ENCODE measurements at regions not wholly inside any gene's neighbourhood (a gene's known extent, or its start where the extent isn't known, plus 50 kb on each side); places are given as distances from the start of the nearest gene placed in this dataset.

DNA sequence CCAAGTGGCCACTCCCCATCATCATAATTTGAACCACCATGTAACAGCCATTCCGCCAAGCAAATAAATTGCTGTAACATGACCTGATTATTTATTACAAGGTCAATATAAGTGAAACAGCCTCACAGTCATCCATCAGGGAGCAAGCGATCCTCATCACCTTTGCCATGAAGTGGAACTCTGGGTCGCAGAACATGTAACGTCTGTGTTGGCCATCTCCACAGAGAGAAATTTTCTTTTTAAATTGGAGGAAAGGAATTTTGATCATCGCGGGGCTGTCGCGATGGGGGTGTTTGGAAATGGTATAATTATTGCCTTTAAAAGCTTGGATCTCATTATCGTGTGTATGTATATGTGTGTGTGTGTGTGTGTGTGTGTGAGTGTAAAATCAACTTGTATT, 90.2 kb downstream of the SHOX start:
- in situ Hi-C loops (cut with MboI; ENCODE audit: low sequenced_read_pairs) (no loop called here), intact Hi-C loops (cut with micrococcal nuclease) (no loop called here), dilution Hi-C loops (cut with HindIII; ENCODE audit: low sequenced_read_pairs, unreplicated experiment) (no loop called here)
- Histone ChIP-seq H4K8ac (ENCODE audit: low read depth in 2 of 2, low read length in 2 of 2) (no peak overlapping the region), H3K4ac (ENCODE audit: low read depth, low read length) (no peak overlapping the region), H3K4me3 (ENCODE audit: insufficient read depth, low read depth, low read length) (no peak overlapping the region), H3K4me2 (ENCODE audit: low read depth, low read length) (no peak overlapping the region), H3K9me1 (ENCODE audit: insufficient read depth, low read length) (no peaks in the 10 kb centered on the region), H4K91ac (ENCODE audit: insufficient read depth, low read depth, low read length) (no peak overlapping the region), H2BK120ac (ENCODE audit: low read depth, low read length) (no peak overlapping the region), H3K18ac (ENCODE audit: low read depth, low read length) (no peak overlapping the region), H3K36me3 (ENCODE audit: control insufficient read depth, insufficient read depth, low read length) (no peaks in the 10 kb centered on the region), H3K9ac (ENCODE audit: low read depth, low read length) (no peak overlapping the region), H2AFZ (replicated peaks; ENCODE audit: low read length, poor library complexity) (no peak overlapping the region), H3K79me1 (ENCODE audit: low read depth in 1 of 2, low read length in 2 of 2) (no peaks in the 10 kb centered on the region), H2BK20ac (ENCODE audit: low read depth, low read length) (no peak overlapping the region), H3K27ac (ENCODE audit: insufficient read depth, low read length) (no peak overlapping the region), H3K4me1 (ENCODE audit: control insufficient read depth, insufficient read depth, low read length) (no peaks in the 10 kb centered on the region), H3K27me3 (ENCODE audit: control insufficient read depth, insufficient read depth, low read length) (no peaks in the 10 kb centered on the region), H4K20me1 (ENCODE audit: insufficient read depth, low read length) (no peaks in the 10 kb centered on the region), H3K56ac (ENCODE audit: extremely low read depth, insufficient read depth, low read length) (no peak overlapping the region), H2BK5ac (ENCODE audit: low read depth, low read length, poor library complexity, severe bottlenecking) (no peak overlapping the region), H2AK5ac (ENCODE audit: low read depth, low read length) (no peak overlapping the region), H3K9me3 (ENCODE audit: control insufficient read depth, insufficient read depth, low read length) (peaks cover 30% of the 10 kb centered on the region; the same call in 1 of the 2 replicates), H3K23ac (ENCODE audit: low read depth, low read length) (no peak overlapping the region), H2AK9ac (replicated peaks; ENCODE audit: low read depth, low read length, poor library complexity) (no peak overlapping the region), H4K5ac (ENCODE audit: low read depth, low read length) (no peak overlapping the region), H2BK15ac (ENCODE audit: low read depth, low read length) (no peak overlapping the region), H3K14ac (replicated peaks; ENCODE audit: low read depth, low read length) (no peak overlapping the region)
- no TSS peak for BruUV-seq (replicated peaks)
- ATAC-seq (ENCODE audit: low read depth) (no peak), DNase-seq (no peak)
- POLR2A ChIA-PET (ENCODE audit: unreplicated experiment) = no interaction called here
- CTCF ChIA-PET = no interaction called here
- no peak for TF ChIP-seq RFX5 (IDR thresholded peaks at IDR 0.05; ENCODE audit: low read depth, low read length)
- no CpG with 5 or more reads among the region's 9 CpGs for WGBS, 2 experiments (ENCODE audit: extremely low coverage in 2 of 2, insufficient read length in 1 of 2)
